GM21529 (cell line): ENCODE measurements at regions not wholly inside any gene's neighbourhood (a gene's known extent, or its start where the extent isn't known, plus 50 kb on each side); places are given as distances from the start of the nearest gene placed in this dataset.

Experiments
- ATAC-seq: cut with Tn5 transposase; IDR thresholded peaks from one replicate; pipeline ENCODE4 v1.9.1; 2021; ENCODE audit not compliant: unreplicated experiment

GRCh38 chr14:87139299-87139698 is 853.7 kb downstream of the GALC start:
- ATAC-seq = no peak

- no peak for ATAC-seq
These were observed 859.7 kb downstream of the GALC start for GRCh38 chr14:87133073-87133801.

- no peak for ATAC-seq
These were observed 861.1 kb downstream of the GALC start for GRCh38 chr14:87131879-87132278.

GRCh38 chr14:87122166-87122565 is 870.8 kb downstream of the GALC start:
- no peak for ATAC-seq

DNA sequence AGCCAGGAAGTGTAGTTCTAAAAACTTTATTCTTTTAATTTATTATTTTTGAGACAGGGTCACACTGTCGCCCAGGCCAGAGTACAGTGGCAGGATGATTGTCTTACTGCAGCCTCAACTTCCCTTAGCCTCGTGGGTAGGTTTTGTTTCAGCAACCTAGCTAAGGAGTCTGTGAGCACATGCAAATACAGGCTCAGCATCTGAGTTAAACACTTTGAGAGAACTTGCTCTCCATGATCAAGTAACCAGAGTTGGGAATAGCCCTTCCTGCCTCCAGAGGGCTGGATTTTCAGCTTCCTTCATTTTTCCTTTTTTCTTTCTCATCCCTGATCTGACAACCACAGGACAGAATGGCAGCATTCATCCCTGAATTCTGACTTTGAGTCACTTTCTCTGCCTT is 871.3 kb downstream of the GALC start:
- ATAC-seq = no peak

DNA sequence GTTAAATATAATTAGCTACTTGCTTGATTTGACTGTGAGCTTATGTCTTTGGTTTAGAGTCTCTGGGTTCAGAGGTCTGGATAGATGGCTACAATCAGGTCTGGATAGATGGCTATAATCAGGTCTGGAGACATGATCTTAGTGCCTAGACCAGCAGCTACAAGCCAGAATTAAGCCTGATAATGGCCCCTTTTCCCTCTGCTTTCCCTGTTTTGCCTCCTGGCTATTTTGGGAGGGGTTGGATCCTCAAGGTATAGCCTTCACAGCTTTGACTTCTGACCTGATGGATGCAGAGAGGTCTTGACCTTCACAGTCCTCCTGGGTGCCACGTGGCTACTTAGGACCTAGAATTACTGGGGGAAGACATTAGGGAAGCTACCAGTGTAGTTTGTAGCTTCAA is 877.7 kb downstream of the GALC start:
- no peak for ATAC-seq

DNA sequence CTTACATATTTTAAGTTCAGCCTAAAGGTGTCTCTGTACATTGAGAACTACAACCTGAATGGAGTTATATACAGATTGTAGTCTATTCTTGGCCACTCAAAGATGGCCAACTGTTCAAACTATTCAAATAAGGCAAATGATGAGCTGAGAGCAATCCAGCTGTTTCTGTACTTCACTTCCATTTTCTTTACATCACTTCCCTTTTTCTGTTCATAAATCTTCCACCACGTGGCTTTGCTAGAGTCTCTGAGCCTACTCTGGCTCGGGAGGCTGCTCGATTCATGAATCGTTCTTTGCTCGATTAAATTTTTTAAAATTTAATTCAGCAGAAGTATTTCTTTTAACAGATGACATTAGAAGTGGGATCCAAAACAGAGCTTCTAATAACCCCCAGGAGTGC is 879.7 kb downstream of the GALC start:
- no peak for ATAC-seq

DNA sequence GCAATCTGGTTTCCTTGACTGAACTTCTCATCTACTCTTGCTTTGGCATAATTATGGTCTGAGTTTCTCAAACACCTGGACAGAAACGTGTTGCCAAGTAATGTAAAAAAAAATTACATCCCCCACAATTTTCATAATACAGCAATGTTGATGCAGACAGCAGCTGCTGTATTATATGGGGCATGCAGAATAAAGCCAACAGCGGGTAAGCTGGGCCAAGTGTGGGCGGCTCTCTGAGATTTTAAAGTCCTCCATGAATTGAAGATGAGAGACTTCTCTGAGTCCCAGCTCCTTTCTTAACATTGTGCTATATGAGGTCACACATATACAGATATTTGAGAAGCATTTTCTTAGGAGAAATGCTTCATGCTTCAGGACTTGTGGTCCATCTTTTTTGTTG is 881.2 kb downstream of the GALC start:
- no peak for ATAC-seq

- no peak for ATAC-seq
These were observed 881.9 kb downstream of the GALC start for GRCh38 chr14:87111126-87111525.

DNA sequence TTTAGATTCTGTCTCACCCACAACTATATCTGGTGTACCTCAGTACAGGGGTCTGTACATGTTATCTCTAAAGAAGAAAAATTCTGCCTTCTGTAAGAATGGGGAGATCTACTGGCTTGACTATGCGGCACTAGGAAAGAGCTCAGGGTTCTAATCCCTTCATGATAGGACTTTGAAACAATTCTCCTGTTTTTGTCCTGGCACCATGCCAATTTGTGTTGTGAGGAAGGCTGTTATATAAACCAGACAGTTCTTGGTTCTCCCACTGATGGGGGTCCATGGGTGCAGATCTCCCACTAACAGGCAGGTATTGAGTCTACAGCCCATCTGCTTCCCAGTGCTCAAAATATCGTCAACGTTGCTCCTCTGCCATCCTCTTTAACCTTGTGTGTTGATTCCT is 883.7 kb downstream of the GALC start:
- ATAC-seq = no peak

DNA sequence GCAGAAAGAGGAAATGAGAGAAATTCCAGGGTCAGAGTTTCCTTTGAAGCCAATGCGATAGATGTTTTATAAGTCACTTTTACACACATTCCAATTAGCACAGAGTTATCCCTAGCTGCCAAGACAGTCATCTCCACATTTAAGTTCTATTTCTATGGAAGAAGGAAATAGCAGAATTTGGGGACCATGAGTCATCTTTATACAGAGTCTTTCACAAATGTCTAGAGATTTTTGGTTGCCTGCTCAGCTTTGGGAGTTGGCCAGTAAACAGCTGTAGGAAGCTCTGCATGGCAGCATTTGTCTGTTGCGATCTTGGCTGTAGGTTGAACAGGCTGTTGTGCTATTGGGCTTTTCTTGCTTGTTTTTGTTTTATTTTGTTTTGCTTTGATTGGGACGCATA is 884.3 kb downstream of the GALC start:
- ATAC-seq = no peak

GRCh38 chr14:87102811-87103378 is 890.1 kb downstream of the GALC start:
- no peak for ATAC-seq

- no peak for ATAC-seq
These were observed 896.0 kb downstream of the GALC start for GRCh38 chr14:87097015-87097414.

DNA sequence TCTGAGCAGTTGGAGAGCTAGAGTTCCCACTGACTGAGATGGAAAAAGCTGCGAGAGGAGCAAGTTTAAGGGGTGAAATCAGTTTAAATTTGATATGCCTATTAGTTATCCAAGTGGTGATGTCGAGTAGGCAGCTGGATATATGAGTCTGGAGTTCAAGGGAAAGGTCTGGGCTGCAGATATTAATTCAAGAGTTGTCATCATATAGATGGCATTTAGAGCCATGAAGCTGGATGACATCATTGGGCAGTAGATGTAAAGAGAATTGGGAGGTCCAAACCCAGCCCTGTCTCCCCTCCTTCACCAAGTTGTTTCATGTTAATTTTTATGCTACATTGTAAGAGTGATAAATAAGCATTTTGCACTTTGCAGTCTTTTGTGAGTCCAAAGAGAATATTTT is 898.1 kb downstream of the GALC start:
- no peak for ATAC-seq

DNA sequence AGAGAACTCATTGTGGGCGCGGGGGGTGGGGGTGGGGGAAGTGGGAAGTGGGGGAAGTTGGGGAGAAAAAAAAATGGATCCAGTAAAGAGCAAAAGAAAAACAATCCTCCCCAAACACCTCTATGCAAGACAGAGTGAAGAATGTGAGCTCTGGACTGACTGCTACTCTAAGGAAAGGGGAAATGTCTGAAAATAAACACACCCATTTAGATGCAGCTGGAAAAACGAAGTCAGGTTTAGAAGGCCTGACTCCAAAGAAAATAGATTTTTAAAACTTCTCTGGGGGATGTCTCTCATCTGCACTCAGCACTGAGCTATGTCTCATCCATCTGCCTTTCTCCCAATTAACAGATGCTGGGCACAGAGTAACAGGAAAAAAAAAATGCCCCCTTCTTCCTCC is 904.4 kb downstream of the GALC start:
- ATAC-seq = no peak

GRCh38 chr14:87087881-87088280 is 905.1 kb downstream of the GALC start:
- no peak for ATAC-seq

DNA sequence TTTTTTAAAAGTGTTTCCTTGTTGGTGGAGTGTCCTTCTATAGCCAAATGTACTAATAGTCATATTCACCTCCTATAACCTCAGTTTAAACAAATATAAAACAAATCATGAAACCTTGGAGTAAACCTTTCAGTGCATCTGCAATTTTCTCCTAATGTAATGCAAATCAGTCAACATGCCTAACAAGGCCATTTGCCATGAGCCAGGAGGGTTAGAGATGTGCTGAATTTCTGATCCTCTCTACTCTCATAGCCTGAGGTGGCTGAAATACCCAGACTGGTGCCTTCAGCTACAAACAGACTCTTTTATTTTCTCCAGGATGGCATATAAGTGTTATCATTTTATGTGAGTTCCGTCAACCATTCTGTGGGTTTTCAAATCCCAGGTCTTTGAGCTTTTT is 908.1 kb downstream of the GALC start:
- no peak for ATAC-seq

GRCh38 chr14:87082917-87083316 is 910.1 kb downstream of the GALC start:
- ATAC-seq = no peak

DNA sequence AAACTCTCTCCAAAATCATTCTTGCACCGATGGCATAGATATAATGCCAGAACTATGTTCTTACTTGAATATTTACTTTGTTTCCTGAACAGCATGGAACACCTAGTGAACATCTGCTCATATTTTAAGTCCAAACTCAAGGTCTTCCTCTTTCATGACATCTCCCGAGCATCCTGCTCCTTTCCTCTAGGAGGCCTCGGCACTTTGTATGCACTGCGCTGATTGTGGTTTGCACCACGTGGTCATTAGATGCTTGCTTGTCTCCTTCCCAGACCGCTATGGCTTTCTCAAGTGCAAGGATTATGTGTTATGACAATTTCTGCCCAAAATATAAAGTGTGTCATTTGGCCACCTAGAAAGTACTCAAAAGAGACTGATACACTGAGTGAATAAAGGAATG is 912.0 kb downstream of the GALC start:
- ATAC-seq = no peak

- ATAC-seq = no peak
These were observed 912.8 kb downstream of the GALC start for GRCh38 chr14:87080146-87080545.

- ATAC-seq = no peak
These were observed 913.6 kb downstream of the GALC start for GRCh38 chr14:87079416-87079815.

DNA sequence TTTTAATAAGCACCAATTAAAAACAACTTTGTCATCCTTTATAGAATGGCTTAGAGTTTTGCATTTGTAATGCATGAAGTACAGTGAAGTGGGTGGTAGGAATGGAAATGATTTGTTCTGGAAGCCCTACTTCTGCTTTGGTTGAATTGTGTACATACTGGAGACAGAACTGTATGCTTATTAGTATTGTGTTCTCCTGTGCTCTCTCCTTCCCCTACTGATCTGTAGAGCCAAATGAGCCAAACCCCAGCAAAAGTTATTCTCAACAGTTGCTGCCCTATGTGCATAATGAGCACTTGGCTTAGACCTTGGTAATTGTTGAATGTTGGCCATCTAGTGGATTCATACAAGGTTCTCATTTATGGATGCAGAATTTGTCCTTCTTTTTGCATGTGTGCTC is 916.1 kb downstream of the GALC start:
- no peak for ATAC-seq

DNA sequence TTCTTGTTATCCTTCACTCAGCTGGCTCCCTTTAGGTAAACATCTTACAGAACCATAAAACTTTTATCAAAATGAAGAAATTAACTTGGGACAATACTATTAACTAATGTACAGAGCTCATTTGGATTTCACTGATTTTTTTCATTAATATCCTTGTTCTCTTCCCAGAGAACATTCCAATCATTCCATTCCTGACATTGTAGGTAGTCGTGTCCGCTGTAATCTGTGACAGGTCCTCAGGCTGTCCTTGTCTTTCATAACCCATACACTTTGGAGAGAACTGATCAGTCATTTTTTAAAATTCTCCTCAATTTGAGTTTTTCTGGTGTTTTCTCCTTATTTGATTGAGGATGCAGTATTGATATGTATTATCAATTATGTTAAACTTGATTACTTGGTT is 916.8 kb downstream of the GALC start:
- no peak for ATAC-seq
